ENCODE measurements at regions not wholly inside any gene's neighbourhood (a gene's known extent, or its start where the extent isn't known, plus 50 kb on each side); places are given as distances from the start of the nearest gene placed in this dataset.
"Not testable (repeated sequence)": the region's sequence is repeated elsewhere in the genome, so short reads cannot be mapped to it uniquely, and the experiment has no call there.

DNA sequence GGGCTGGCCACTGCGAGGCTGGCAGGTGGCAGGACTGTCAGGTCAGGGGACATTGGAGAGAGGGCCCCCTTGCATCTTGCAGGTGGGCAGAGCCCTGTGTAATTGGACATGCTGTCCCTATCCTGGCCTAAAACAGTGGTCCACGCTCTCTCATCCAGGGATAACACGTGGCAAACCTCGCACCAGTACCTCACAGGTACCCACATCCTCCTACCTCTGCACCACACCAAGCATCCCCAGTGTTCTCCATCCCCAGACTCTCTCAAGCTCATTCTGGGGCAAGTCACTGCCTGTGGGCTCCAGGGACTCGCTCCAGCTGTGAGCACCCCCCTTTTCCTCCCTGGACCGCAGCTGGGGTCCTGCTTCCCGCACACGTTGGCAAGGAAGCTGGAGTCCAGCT is 212.3 kb upstream of the LRRC61 start:
- not testable (repeated sequence) for DNase-seq

DNA sequence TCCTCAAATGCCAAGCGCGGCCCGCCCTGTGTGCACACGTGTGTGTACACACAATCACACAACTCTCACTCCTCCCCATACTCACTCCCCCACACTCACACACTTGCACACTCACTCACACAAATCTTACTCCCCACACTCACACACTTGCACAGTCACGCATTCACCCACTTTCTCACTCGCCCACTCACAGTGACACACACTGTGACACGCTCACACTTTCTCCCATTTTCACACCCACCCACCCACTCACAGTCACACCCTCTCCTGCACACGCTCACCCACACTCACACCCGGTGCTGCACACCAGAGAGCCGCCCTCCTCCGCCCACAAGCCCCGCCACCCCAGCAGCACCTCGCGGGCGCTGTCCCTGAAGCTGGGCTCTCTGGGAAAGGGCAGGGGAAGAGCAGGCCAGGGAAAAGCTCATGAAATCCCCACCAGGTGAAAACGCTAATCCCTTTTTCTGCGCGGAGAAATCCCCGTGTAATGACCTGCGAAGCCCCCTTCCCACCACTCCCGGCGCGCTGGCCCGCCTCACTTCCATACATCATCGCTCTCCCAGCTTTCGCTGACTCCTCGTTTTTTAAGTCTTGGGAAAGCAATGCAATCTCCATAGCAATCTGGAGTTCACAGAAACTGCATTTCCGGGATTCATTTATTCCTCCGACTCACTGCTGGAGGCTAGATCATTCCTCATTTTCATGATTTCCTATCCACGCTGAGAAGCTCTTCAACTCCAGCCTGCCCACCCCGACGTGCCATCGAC is 211.6 kb upstream of the LRRC61 start:
- DNase-seq: not testable (repeated sequence)

DNA sequence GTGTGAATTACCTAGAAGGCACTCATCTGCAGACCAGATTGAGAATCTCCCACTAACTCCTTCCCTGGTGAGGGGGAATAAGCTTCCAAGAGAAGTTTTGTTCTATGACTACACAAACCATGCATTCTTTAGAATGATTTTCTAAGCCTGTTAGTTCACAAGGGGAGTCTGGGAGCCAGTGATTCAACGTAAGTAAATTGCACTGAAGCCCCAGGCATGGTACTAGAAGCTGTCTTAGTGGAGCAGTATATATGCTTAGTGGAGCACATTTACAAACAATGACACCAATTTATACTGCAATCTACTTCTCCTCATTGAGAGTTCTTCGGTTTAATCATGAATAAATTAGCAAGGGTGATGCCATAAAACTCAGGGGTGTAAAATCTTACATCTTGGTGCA is 209.9 kb upstream of the LRRC61 start:
- not testable (repeated sequence) for DNase-seq

DNA sequence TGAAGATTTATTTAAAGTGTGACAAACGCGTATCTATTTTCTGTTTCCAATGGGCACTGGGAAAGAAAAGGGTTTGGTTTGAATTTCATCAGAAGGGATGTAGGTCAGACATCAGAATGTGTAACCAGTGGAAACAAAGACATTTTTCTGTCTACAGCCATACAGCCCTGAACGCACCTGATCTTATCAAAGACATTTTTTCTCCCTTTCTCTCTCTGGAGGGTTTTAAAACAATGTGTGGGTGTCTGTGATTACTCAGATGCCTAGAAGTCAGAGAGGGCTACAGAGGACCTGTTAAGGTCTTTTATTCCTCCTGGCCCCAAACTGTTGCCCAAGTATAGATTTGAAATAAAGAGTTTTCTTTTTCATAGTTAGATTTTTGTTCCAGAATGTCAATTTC is 208.6 kb upstream of the LRRC61 start:
- not testable (repeated sequence) for DNase-seq

DNA sequence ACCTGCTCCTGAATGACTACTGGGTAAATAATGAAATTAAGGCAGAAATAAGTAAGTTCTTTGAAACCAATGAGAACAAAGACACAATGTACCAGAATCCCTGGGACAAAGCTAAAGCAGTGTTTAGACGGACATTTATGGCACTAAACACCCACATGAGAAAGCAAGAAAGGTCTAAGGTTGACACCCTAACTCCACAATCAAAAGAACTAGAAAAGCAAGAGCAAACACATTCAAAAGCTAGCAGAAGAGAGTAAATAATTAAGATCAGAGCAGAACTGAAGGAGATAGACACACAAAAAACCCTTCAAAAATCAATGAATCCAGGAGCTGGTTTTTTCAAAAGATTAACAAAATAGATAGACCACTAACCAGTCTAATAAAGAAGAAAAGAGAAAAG is 203.2 kb upstream of the LRRC61 start:
- DNase-seq: not testable (repeated sequence)

DNA sequence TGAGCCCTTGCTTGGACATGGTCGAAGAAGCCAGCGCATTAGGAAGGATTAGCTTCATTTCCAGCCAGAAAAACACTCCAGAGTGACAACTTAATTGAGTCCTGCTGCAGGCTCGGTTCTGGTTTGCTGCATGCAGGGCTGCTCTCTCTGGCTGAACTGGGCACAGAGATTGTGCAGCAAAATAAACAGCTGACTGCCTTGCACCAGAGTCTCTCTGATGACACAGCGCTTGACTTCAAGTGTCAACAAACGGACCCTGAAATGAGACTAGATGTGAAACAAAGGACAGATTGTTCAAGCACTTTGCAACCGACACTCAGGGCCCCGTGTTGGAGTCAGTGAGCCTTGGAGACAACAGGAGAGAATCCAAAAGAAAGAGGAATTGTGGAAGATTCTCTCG is 197.3 kb upstream of the LRRC61 start:
- DNase-seq: not testable (repeated sequence)

DNA sequence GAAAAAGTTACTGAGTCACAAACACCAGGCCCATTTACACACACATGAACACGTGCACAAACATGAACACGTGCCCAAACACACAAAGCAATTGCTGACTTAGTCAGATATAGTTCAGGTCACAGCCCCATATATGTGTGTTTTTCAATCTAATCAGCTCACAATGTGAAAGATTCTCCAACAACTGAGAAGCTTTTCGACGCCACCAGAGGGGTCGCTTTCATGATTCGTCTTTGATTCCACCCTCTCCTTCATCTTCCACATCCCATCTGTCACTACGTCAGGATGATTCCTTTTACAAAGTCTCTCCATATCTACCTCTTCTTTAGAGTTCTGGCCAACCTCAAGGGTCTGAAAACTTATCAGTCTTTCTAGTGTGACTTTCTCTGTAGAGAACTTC is 188.7 kb upstream of the LRRC61 start:
- not testable (repeated sequence) for DNase-seq

DNA sequence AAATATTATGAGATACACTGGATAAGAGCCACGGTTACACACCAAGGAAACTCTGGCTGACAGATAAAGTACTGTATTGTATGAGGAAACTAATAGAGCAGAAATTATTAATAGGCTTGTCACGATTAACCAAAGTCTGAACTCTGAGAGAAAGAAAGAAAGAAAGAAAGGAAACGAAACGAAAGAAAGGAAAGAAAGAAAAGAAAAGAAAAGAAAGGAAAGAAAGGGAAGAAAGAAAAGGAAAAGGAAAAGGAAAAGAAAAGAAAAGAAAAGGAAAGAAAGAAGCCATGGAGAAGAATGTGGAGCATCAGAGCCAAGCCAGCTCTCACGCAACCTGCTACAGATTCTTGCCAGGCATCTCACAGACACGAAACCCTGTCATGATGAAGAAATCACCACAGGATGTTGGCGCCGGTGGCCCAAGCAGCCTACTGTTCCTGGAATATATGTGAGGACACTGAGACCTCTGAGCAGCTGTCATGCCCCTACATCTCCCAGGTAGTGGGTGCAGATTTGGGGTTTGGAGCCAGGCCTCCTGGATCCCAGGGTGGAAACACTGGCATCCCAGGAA is 187.4 kb upstream of the LRRC61 start:
- not testable (repeated sequence) for DNase-seq

DNA sequence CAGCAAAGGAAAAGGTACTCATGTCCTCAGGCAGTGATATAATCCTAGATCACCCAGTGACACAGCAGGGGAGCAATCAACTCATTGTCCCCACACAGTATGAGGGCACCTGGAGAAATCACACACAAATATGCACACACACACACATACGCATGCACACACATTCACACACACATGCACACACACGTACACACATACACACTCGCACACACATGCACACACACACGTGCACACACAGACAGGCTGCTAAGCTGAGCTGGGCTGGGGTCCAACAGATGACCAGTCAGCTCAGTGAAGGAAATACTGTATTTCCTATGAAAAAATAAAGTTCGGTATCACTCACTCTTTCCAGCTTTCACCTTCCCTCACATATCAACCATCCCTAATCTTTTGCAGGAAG is 183.3 kb upstream of the LRRC61 start:
- not testable (repeated sequence) for DNase-seq

DNA sequence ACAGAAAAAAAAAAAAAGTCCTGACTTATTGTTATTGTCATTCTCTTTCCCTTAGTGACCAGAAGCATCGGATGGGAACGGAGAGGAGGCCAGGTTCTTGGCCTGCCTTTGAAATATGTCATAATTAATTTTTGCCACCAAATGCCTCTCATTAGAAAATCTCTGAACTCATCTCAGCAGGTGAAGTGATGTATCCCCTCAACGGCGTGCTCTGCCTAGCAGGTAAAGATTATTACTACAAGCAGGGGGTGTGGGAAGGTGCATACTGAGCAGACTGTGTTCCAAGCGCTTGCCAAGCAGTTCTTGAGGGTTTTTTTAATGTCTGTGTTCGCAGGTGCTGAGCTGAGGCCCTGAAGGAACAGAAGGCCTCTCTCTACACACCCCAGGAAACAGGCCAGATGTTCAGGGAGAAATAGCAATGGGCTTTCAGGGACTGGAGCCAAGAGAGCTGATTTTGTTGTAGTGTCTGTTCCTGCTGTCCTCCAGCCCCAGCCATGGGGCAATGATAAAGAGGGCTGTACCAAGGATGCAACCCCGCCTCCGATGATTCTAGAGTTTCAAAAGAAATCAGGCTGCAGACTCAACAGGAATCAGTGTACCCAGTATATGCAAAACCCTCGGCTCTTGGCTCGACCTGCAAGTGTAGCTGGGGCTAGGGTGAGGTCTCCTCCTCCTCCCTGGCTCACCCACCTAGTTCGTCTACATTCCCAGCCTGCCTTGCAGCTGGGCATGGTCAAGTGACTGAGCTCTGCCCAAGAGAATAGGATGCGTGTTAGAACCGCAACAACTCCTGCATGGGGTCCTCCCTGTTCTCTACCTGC is 181.4 kb upstream of the LRRC61 start:
- DNase-seq: not testable (repeated sequence)

DNA sequence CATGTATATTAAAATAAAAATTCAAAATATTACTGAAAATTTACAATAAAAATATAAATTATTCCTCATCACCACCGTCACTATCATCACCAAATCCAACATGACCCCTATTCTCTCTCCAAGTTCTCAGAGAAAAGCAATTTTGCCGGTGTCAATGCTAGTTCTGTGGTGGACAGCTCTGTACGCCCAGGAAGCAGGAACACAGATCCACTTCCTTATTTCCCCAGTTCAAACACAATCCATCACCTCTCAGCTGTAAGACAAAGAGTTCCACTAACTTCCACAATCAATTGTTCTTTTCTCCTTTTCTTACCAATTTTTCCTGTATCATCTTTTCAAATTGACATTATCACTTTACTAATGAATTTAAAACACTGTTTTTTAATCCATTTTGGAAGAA is 177.0 kb upstream of the LRRC61 start:
- not testable (repeated sequence) for DNase-seq

DNA sequence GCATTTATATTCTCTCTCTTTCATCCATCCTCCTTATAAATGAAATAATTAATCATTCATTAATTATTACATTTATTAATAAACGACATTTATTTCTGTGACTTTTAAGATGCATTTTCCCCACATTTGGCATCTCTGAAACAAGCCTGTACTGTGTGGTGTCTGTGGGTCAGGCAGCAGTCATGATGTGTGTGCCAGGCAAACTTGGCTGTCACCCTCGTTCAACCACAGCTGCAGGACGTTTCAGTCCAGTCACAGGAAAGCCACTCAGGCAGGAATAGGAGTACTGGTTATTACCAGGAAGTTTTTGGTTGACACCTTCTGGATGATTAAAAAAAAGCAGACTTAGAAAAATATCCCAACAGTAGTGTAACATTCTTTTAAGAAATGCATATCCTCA is 175.6 kb upstream of the LRRC61 start:
- DNase-seq: not testable (repeated sequence)

DNA sequence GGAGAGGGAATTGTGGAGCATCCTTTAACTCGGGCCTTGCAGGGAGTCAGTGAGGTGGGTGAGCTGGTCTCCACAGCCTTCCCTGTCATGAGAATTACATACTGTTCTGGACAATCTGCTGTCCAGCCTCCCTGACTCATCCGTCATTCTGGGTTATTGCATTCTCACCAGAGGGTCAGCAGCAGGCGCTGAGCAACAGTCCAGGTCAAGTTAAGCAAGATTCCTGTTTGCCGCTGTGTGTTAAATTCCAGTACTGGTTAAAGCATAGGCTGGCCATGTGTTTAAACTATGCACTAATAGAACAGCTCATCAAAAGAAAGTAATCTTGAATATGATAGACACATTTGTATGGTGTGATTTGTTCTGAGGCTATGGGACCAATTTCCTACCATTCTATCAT is 167.1 kb upstream of the LRRC61 start:
- not testable (repeated sequence) for DNase-seq

DNA sequence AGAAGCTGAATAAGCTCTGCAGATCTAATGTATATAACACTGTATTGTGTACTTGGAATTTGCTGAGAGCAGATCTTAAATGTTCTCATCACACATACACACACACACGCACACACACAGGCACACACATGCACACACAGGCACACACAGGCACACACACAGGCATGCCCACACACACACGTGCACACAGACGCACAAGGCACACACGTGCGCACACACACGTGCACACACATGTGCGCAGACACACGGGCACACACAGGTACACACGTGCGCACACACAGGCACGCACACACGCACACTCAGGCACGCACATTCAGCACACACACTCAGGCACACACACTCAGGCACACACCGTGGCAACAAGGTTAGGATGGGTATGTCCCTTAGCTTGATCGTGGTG is 164.5 kb upstream of the LRRC61 start:
- DNase-seq: not testable (repeated sequence)

DNA sequence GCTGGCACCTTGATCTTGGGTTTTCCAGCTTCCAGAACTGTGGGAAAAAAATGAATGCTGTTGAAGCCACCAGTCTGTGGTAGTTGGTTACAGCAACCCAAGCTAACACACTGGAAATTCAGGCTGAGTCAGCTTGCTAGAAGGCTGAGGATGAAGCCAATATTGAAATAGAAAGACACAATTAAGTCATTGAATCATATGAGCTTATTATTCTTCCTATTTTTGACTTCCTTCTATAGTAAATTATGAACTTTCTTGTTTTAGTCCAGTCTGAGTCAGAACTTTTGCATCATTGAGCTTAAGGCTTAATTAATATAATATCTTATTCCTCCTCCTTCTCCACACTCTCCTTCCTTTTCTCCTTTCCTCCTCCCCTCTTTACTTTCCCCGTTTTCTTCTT is 153.6 kb upstream of the LRRC61 start:
- DNase-seq: not testable (repeated sequence)

DNA sequence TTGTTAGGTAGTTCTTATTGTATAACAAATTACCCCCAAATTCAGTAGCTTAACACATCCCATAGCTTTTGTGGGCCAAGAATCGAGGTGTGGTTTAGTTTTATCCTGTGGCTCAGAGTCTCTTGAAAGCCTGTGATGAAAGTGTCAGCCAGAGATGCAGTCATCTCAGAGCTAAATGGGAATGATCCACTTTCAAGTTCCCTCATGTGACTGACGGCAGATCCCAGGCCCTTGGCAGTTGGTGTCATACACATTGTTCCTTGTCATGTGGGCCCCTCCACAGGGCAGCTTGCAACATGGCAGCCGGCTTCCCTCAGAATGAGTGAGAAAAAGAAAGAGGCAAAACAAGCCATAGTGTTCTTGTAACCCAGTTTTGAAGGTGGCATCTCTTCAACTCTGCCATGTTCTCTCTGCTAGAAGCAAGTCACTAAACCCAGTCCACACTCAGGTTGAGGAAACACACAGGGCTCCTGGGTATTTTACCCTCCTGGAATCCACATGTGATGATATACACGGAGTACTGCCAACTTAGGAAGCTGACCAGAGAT is 153.1 kb upstream of the LRRC61 start:
- DNase-seq: not testable (repeated sequence)

DNA sequence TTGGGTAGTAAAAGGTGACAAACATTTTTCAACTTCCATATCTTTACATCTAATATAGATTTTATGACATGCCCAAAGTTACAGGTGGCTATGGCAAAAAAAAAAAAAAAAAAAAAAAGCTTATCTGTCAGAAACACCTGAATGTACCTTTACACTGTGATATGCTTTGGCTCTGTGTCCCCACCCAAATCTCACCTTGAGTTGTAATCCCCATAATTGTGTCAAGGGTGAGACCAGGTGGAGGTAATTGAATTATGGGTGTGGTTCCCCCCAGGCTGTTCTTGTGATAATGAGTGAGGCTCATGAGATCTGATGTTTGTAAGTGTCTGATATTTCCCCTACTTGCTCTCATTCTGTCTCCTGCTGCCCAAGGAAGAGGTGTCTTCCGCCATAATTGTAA is 139.6 kb upstream of the LRRC61 start:
- not testable (repeated sequence) for DNase-seq

DNA sequence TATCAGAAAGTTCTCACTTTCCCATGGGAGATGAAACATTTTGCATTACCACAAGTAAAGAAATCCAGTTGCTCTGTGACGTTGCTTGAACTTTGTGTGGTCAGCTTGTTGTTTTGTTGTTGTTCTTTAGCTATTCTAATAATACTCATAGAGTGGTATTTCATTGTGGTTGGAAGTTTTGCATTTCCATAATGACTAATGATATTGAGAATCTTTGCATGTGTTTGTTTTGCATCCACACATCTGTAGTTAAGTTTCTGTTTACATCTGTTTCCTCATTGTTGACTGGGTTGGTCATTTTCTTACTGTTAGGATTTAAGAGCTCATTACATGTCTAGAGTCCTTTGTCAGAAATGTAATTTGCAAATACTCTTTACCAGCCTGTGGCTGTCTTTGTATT is 133.2 kb upstream of the LRRC61 start:
- not testable (repeated sequence) for DNase-seq

DNA sequence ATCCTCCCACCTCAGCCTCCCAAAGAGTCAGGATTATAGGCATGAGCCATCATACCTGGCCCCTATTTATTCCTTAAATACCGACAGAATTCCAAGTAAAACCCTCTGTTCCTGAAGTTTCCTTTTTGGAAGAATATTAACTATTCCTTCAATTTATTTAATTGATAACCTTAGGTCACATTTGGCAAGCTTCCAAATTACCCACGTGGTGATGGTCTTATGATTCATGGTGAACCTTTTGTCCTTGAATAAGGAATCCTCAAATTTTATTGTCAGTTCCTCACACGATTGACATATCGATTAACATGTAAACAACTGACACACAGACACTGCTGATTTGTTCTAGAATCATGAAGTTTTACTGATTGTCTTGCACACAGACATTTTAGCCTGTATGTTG is 130.6 kb upstream of the LRRC61 start:
- DNase-seq: not testable (repeated sequence)

DNA sequence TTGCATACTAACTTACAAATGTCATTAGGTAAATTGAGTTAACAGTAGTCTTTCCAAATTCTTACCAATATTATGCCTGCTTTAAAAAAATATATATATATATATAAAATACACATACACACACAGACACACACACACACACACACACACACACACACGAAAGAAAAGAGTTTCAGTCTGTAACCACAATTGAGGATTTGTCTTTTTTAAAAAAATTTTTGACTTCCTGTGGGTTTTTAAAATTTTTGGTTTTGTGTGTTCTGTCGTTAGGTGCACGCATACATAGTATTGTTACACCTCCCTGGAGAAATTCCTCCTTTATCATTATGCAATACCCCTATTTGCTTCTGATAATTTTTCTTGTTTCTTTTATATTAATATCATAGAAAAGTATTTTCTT is 129.3 kb upstream of the LRRC61 start:
- peak; percentile 38 for DNase-seq

All from CD4-positive, alpha-beta T cell treated with Interleukin-21 for 1 hour (primary cell).